Tibial nerve (tissue), 4 donors: ENCODE measurements at regions not wholly inside any gene's neighbourhood (a gene's known extent, or its start where the extent isn't known, plus 50 kb on each side); places are given as distances from the start of the nearest gene placed in this dataset.
A peak's percentile ranks its signal among the peaks of the same experiment; 100 is the strongest.

Experiments
- DNase-seq, 2 donors: peaks; one replicate each; pipeline ENCODE4 v3.0.0-alpha.2; 2019; ENCODE audit warnings: low spot score in 2 of 2
- H3K27ac ChIP-seq, 4 donors: fragments of 200-600 bp; sonication (generic) in 3 of 4; one replicate each; pipeline ENCODE4 v1.5.1; 2017 to 2019; ENCODE audit warnings: mild to moderate bottlenecking in 1 of 4
- H3K27me3 ChIP-seq, 2 donors: fragments of 200-600 bp; sonication (generic) in 1 of 2; one replicate each; pipeline versions ENCODE4 v1.5.1 to v1.6.0; 2017 to 2019
- H3K36me3 ChIP-seq, 3 donors: fragments of 200-600 bp; sonication (generic); one replicate each; pipeline ENCODE4 v1.5.1; 2018 to 2019
- H3K4me1 ChIP-seq, 4 donors: fragments of 200-600 bp; sonication (generic) in 3 of 4; one replicate each; pipeline ENCODE4 v1.5.1; 2017 to 2019
- H3K4me3 ChIP-seq, 4 donors: fragments of 200-600 bp; sonication (generic) in 3 of 4; one replicate each; pipeline ENCODE4 v1.5.1; 2017 to 2019; ENCODE audit warnings: mild to moderate bottlenecking in 1 of 4, moderate library complexity in 1 of 4
- H3K9me3 ChIP-seq, 4 donors: fragments of 200-600 bp; sonication (generic) in 3 of 4; one replicate each; pipeline ENCODE4 v1.5.1; 2017 to 2019
- CTCF ChIP-seq, 5 experiments: fragments of 200-600 bp in 3 of 5; fragments of 450-650 bp in 2 of 5; sonication (generic) in 3 of 5; IDR thresholded peaks; one replicate each; pipeline ENCODE4 v1.5.1; 2016 to 2019; ENCODE audit warnings: antibody characterized with exemption in 5 of 5, mild to moderate bottlenecking in 3 of 5, moderate library complexity in 2 of 5
- EP300 ChIP-seq, 2 donors: sonication (generic); formaldehyde crosslinking; IDR thresholded peaks; one replicate each; pipeline ENCODE4 v1.6.1; 2017; ENCODE audit warnings: antibody characterized with exemption in 2 of 2, mild to moderate bottlenecking in 1 of 2
- POLR2A ChIP-seq, 2 donors: fragments of 450-650 bp; IDR thresholded peaks; one replicate each; pipeline ENCODE4 v1.6.1; 2017; ENCODE audit warnings: antibody characterized with exemption in 2 of 2, mild to moderate bottlenecking in 2 of 2, moderate library complexity in 2 of 2
- WGBS, 2 donors: methylation state at CpG; one replicate each; pipeline ENCODE4 v1.1.5; 2018; 5-methylcytosine and 5-hydroxymethylcytosine counted together

- Histone ChIP-seq H3K27me3 (no peaks in the 10 kb centered on the region), H3K4me1 (peaks cover 0 to 16% (median 4%) of the 10 kb centered on the region in 4 donors), H3K4me3 (no peak overlapping the region), H3K27ac (no peak overlapping the region), H3K36me3 (no peaks in the 10 kb centered on the region), H3K9me3 (no peaks in the 10 kb centered on the region)
- TF ChIP-seq POLR2A (IDR thresholded peaks at IDR 0.05) (no peak), EP300 (IDR thresholded peaks at IDR 0.05) (no peak), CTCF (IDR thresholded peaks at IDR 0.05) (no peak)
- DNase-seq = no peak
- WGBS, 2 donors = 76 to 78% methylated on average over 6 of the region's 6 CpGs
Observed at GRCh38 chr7:33711231-33712019, 193.9 kb upstream of the BMPER start.

GRCh38 chr7:33712020-33712414 is 193.3 kb upstream of the BMPER start:
- no peak for TF ChIP-seq POLR2A (IDR thresholded peaks at IDR 0.05)
- H3K27me3 ChIP-seq = no peaks in the 10 kb centered on the region
- no peak overlapping the region for H3K27ac ChIP-seq
- H3K36me3 ChIP-seq = no peaks in the 10 kb centered on the region
- no peak overlapping the region for H3K4me3 ChIP-seq
- 94% methylated on average over 4 of the region's 4 CpGs for WGBS, 2 donors
- H3K9me3 ChIP-seq = no peaks in the 10 kb centered on the region
- no peak for DNase-seq
- peaks cover 0 to 10% (median 2%) of the 10 kb centered on the region in 4 donors for H3K4me1 ChIP-seq

- H3K4me3 ChIP-seq = no peak overlapping the region
- H3K27me3 ChIP-seq = no peaks in the 10 kb centered on the region
- H3K9me3 ChIP-seq = no peaks in the 10 kb centered on the region
- peaks cover 0 to 8% (median 6%) of the 10 kb centered on the region in 4 donors for H3K4me1 ChIP-seq
- no peaks in the 10 kb centered on the region for H3K36me3 ChIP-seq
- TF ChIP-seq EP300 (IDR thresholded peaks at IDR 0.05) = no peak
- TF ChIP-seq POLR2A (IDR thresholded peaks at IDR 0.05) = no peak
- no peak for TF ChIP-seq CTCF (IDR thresholded peaks at IDR 0.05)
- 95% methylated on average over 5 of the region's 5 CpGs for WGBS, 2 donors
- no peak overlapping the region for H3K27ac ChIP-seq
- no peak for DNase-seq
Observed at GRCh38 chr7:33714208-33714607, 191.1 kb upstream of the BMPER start.

- H3K27ac ChIP-seq = no peak overlapping the region
- H3K4me1 ChIP-seq = peaks cover 0 to 10% (median 7%) of the 10 kb centered on the region in 4 donors
- peaks cover 0 to 7% (median 0%) of the 10 kb centered on the region in 4 donors for H3K9me3 ChIP-seq
- peak in 1 of 2 donors; percentile 60 for DNase-seq
- TF ChIP-seq CTCF (IDR thresholded peaks at IDR 0.05) (peak; percentile 38 to 67 (median 45)), POLR2A (IDR thresholded peaks at IDR 0.05) (no peak), EP300 (IDR thresholded peaks at IDR 0.05) (no peak)
- no peaks in the 10 kb centered on the region for H3K27me3 ChIP-seq
- 74 to 77% methylated on average over 2 of the region's 2 CpGs for WGBS, 2 donors
- no peaks in the 10 kb centered on the region for H3K36me3 ChIP-seq
- H3K4me3 ChIP-seq = no peak overlapping the region
Observed at GRCh38 chr7:33716581-33717477, 188.5 kb upstream of the BMPER start.

- H3K27me3 ChIP-seq = no peaks in the 10 kb centered on the region
- H3K27ac ChIP-seq = peak overlapping the region in 3 of 4 donors; percentile 44 to 57 (median 54)
- H3K4me1 ChIP-seq = peaks cover 0 to 10% (median 7%) of the 10 kb centered on the region in 4 donors
- peak in 1 of 2 donors; percentile 14 for DNase-seq
- H3K36me3 ChIP-seq = no peaks in the 10 kb centered on the region
- peaks cover 0 to 7% (median 0%) of the 10 kb centered on the region in 4 donors for H3K9me3 ChIP-seq
- H3K4me3 ChIP-seq = no peak overlapping the region
- no peak for TF ChIP-seq POLR2A (IDR thresholded peaks at IDR 0.05)
- TF ChIP-seq EP300 (IDR thresholded peaks at IDR 0.05) = peak in 1 of 2 donors; percentile 11
- TF ChIP-seq CTCF (IDR thresholded peaks at IDR 0.05) = no peak
- 51 to 52% methylated on average over 5 of the region's 5 CpGs for WGBS, 2 donors
Observed at GRCh38 chr7:33719059-33719581, 186.2 kb upstream of the BMPER start.
